ENCODE measurements at regions not wholly inside any gene's neighbourhood (a gene's known extent, or its start where the extent isn't known, plus 50 kb on each side); places are given as distances from the start of the nearest gene placed in this dataset.
"Not testable (repeated sequence)": the region's sequence is repeated elsewhere in the genome, so short reads cannot be mapped to it uniquely, and the experiment has no call there.

GRCh38 chr2:185526161-185526560 lies 212.4 kb upstream of the FSIP2 start:
- no peak for DNase-seq

- no peak for DNase-seq
These were observed 206.9 kb upstream of the FSIP2 start for GRCh38 chr2:185531721-185532120.

GRCh38 chr2:185537689-185538088 lies 200.9 kb upstream of the FSIP2 start:
- DNase-seq, result no peak

GRCh38 chr2:185567196-185567595 lies 171.4 kb upstream of the FSIP2 start:
- no peak for DNase-seq

- no peak for DNase-seq
These were observed 170.7 kb upstream of the FSIP2 start for GRCh38 chr2:185567940-185568339.

- DNase-seq, result no peak
These were observed 160.3 kb upstream of the FSIP2 start for GRCh38 chr2:185578322-185578721.

GRCh38 chr2:185583058-185583816 lies 155.4 kb upstream of the FSIP2 start:
- DNase-seq, result no peak

GRCh38 chr2:185585165-185585564 lies 153.4 kb upstream of the FSIP2 start:
- DNase-seq, result not testable (repeated sequence)

GRCh38 chr2:185591276-185591675 lies 147.3 kb upstream of the FSIP2 start:
- not testable (repeated sequence) for DNase-seq

GRCh38 chr2:185607945-185608344 lies 130.7 kb upstream of the FSIP2 start:
- DNase-seq, result no peak

- no peak for DNase-seq
These were observed 129.8 kb upstream of the FSIP2 start for GRCh38 chr2:185608799-185609198.

GRCh38 chr2:185610301-185610700 lies 128.3 kb upstream of the FSIP2 start:
- DNase-seq, result no peak

GRCh38 chr2:185618625-185619024 lies 120.0 kb upstream of the FSIP2 start:
- no peak for DNase-seq

- DNase-seq, result no peak
These were observed 113.0 kb upstream of the FSIP2 start for GRCh38 chr2:185625604-185626003.

- DNase-seq, result no peak
These were observed 109.6 kb upstream of the FSIP2 start for GRCh38 chr2:185628985-185629384.

- no peak for DNase-seq
These were observed 105.0 kb upstream of the FSIP2 start for GRCh38 chr2:185633621-185634020.

GRCh38 chr2:185638771-185639170 lies 99.8 kb upstream of the FSIP2 start:
- DNase-seq, result no peak

- no peak for DNase-seq
These were observed 98.0 kb upstream of the FSIP2 start for GRCh38 chr2:185640588-185640987.

- DNase-seq, result no peak
These were observed 95.2 kb upstream of the FSIP2 start for GRCh38 chr2:185643434-185643833.

GRCh38 chr2:185644828-185645227 lies 93.8 kb upstream of the FSIP2 start:
- DNase-seq, result no peak

- no peak for DNase-seq
These were observed 93.1 kb upstream of the FSIP2 start for GRCh38 chr2:185645529-185645928.

- no peak for DNase-seq
These were observed 79.9 kb upstream of the FSIP2 start for GRCh38 chr2:185658750-185659149.

GRCh38 chr2:185663811-185664210 lies 74.8 kb upstream of the FSIP2 start:
- DNase-seq, result no peak

- DNase-seq, result no peak
These were observed 74.2 kb upstream of the FSIP2 start for GRCh38 chr2:185664384-185664783.

GRCh38 chr2:185665251-185665814 lies 73.3 kb upstream of the FSIP2 start:
- DNase-seq, result no peak

Data from stimulated activated naive CD4-positive, alpha-beta T cell (primary cell).